Uterus (tissue), 2 donors: ENCODE measurements at regions not wholly inside any gene's neighbourhood (a gene's known extent, or its start where the extent isn't known, plus 50 kb on each side); places are given as distances from the start of the nearest gene placed in this dataset.

Experiments used
- CTCF ChIP-seq, 4 experiments: fragments of 200-600 bp in 2 of 4; fragments of 450-650 bp in 2 of 4; sonication (generic) in 2 of 4; IDR thresholded peaks; one replicate each; pipeline ENCODE4 v1.5.1; 2016 to 2019; ENCODE audit warnings: antibody characterized with exemption in 4 of 4, mild to moderate bottlenecking in 2 of 4, moderate library complexity in 1 of 4
- POLR2A ChIP-seq, 2 donors: fragments of 450-650 bp; IDR thresholded peaks; one replicate each; pipeline ENCODE4 v1.6.1; 2016; ENCODE audit warnings: antibody characterized with exemption in 2 of 2, mild to moderate bottlenecking in 1 of 2, moderate library complexity in 1 of 2

DNA sequence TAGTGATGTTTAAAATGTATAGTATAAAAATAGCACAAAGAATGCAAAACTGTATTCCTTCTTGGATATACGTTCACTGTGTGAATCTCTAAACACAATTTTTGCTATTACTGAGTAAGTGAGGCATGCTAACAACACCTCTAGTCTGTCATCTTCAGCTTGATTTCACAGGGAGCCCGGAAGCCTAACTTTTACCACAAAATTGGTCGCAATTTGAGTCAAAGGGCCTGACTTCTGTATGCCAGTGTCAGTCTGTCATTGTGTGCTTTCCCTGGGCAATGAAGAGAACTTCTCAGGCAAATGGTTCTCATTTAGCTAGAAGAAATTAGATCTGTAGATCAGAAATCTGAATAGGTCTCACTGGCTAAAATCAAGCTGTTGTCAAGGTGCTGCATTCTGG lies 1059.5 kb downstream of the FAM181B start:
- TF ChIP-seq CTCF (IDR thresholded peaks at IDR 0.05) = no peak
- TF ChIP-seq POLR2A (IDR thresholded peaks at IDR 0.05) = no peak
